ENCODE measurements at regions not wholly inside any gene's neighbourhood (a gene's known extent, or its start where the extent isn't known, plus 50 kb on each side); places are given as distances from the start of the nearest gene placed in this dataset.

GRCh38 chr14:66421990-66422946 lies 63.9 kb upstream of the CCDC196 start:
- TF ChIP-seq CTCF (IDR thresholded peaks at IDR 0.05; ENCODE audit: unreplicated experiment) = no peak
- Mint-ChIP-seq H3K27ac (ENCODE audit: low read depth, unreplicated experiment) (no peak overlapping the region), H3K27me3 (ENCODE audit: insufficient read depth, unreplicated experiment) (no peaks in the 10 kb centered on the region), H3K4me1 (ENCODE audit: insufficient read depth, unreplicated experiment) (no peaks in the 10 kb centered on the region), H3K36me3 (ENCODE audit: insufficient read depth, unreplicated experiment) (no peaks in the 10 kb centered on the region), H3K4me3 (ENCODE audit: unreplicated experiment) (no peak overlapping the region), H3K9me3 (ENCODE audit: unreplicated experiment) (peaks cover 4% of the 10 kb centered on the region)
- POLR2A ChIA-PET = no interaction called here
- no TSS peak for BruUV-seq (replicated peaks)
- intact Hi-C loops (cut with micrococcal nuclease) = no loop called here
- DNase-seq (ENCODE audit: unreplicated experiment) = no peak
- CTCF ChIA-PET = interaction anchor here (0.6 to 3.1 kb wide), 3 partner anchors 8 to 19 kb away, joined by 3 to 17 read pairs (median 3); no protein-coding TSS in a partner anchor

- H3K9me3 Mint-ChIP-seq (ENCODE audit: unreplicated experiment) = no peaks in the 10 kb centered on the region
- H3K4me1 Mint-ChIP-seq (ENCODE audit: insufficient read depth, unreplicated experiment) = no peaks in the 10 kb centered on the region
- peak; percentile 8 for DNase-seq (ENCODE audit: unreplicated experiment)
- TF ChIP-seq CTCF (IDR thresholded peaks at IDR 0.05; ENCODE audit: unreplicated experiment) = no peak
- no peaks in the 10 kb centered on the region for H3K36me3 Mint-ChIP-seq (ENCODE audit: insufficient read depth, unreplicated experiment)
- no peak overlapping the region for H3K4me3 Mint-ChIP-seq (ENCODE audit: unreplicated experiment)
- H3K27ac Mint-ChIP-seq (ENCODE audit: low read depth, unreplicated experiment) = no peak overlapping the region
- H3K27me3 Mint-ChIP-seq (ENCODE audit: insufficient read depth, unreplicated experiment) = no peaks in the 10 kb centered on the region
- intact Hi-C loops (cut with micrococcal nuclease) = no loop called here
- POLR2A ChIA-PET = no interaction called here
- no TSS peak for BruUV-seq (replicated peaks)
- CTCF ChIA-PET = interaction anchor here (0.9 to 3.1 kb wide), 3 partner anchors 22 to 35 kb away, joined by 3 to 17 read pairs (median 3); no protein-coding TSS in a partner anchor
Measured at GRCh38 chr14:66425402-66425801, 60.8 kb upstream of the CCDC196 start.

GRCh38 chr14:66426451-66426850 lies 59.7 kb upstream of the CCDC196 start:
- H3K36me3 Mint-ChIP-seq (ENCODE audit: insufficient read depth, unreplicated experiment) = no peaks in the 10 kb centered on the region
- no TSS peak for BruUV-seq (replicated peaks)
- H3K4me1 Mint-ChIP-seq (ENCODE audit: insufficient read depth, unreplicated experiment) = no peaks in the 10 kb centered on the region
- H3K27ac Mint-ChIP-seq (ENCODE audit: low read depth, unreplicated experiment) = no peak overlapping the region
- H3K9me3 Mint-ChIP-seq (ENCODE audit: unreplicated experiment) = no peaks in the 10 kb centered on the region
- intact Hi-C loops (cut with micrococcal nuclease) = no loop called here
- no peak overlapping the region for H3K4me3 Mint-ChIP-seq (ENCODE audit: unreplicated experiment)
- POLR2A ChIA-PET = no interaction called here
- H3K27me3 Mint-ChIP-seq (ENCODE audit: insufficient read depth, unreplicated experiment) = no peaks in the 10 kb centered on the region
- TF ChIP-seq CTCF (IDR thresholded peaks at IDR 0.05; ENCODE audit: unreplicated experiment) = no peak
- CTCF ChIA-PET = interaction anchor here (0.7 to 0.9 kb wide), 2 partner anchors 24 to 53 kb away, joined by 3 read pairs; no protein-coding TSS in a partner anchor
- no peak for DNase-seq (ENCODE audit: unreplicated experiment)

- DNase-seq (ENCODE audit: unreplicated experiment) = no peak
- Mint-ChIP-seq H3K4me3 (ENCODE audit: unreplicated experiment) (no peak overlapping the region), H3K36me3 (ENCODE audit: insufficient read depth, unreplicated experiment) (peaks cover 5% of the 10 kb centered on the region), H3K27ac (ENCODE audit: low read depth, unreplicated experiment) (no peak overlapping the region), H3K27me3 (ENCODE audit: insufficient read depth, unreplicated experiment) (no peaks in the 10 kb centered on the region), H3K9me3 (ENCODE audit: unreplicated experiment) (peaks cover 8% of the 10 kb centered on the region), H3K4me1 (ENCODE audit: insufficient read depth, unreplicated experiment) (no peaks in the 10 kb centered on the region)
- POLR2A ChIA-PET = interaction anchor here (0.6 kb wide), 1 partner anchor 873 kb away, joined by 5 read pairs; no protein-coding TSS in a partner anchor
- intact Hi-C loops (cut with micrococcal nuclease) = no loop called here
- no peak for TF ChIP-seq CTCF (IDR thresholded peaks at IDR 0.05; ENCODE audit: unreplicated experiment)
- BruUV-seq (replicated peaks) = no TSS peak
- CTCF ChIA-PET = interaction anchor here (0.9 to 1.6 kb wide), 4 partner anchors 10 to 734 kb away, joined by 3 to 4 read pairs (median 3); no protein-coding TSS in a partner anchor
Measured at GRCh38 chr14:66432334-66432733, 53.8 kb upstream of the CCDC196 start.

Data from MCF 10A (cell line).